Activated T-cell treated with anti-CD3 and anti-CD28 coated beads, Interleukin-2, amount 50 U/mL, for 4 hours (primary cell): ENCODE measurements at regions not wholly inside any gene's neighbourhood (a gene's known extent, or its start where the extent isn't known, plus 50 kb on each side); places are given as distances from the start of the nearest gene placed in this dataset.
"Not testable (repeated sequence)": the region's sequence is repeated elsewhere in the genome, so short reads cannot be mapped to it uniquely, and the experiment has no call there.

Experiments
- ATAC-seq, 2 donors: fragments of 200-7000 bp; cut with Tn5 transposase; one replicate each; pipeline ENCODE4 v1.10.0; 2021
- DNase-seq: peaks from one replicate; pipeline ENCODE4 v3.0.0-alpha.2; 2020
- H3K27me3 Mint-ChIP-seq: one replicate; pipeline ENCODE4 v1.8.0; 2021; ENCODE audit warnings: low read depth, mixed read lengths
- H3K36me3 Mint-ChIP-seq: one replicate; pipeline ENCODE4 v1.8.0; 2022; ENCODE audit warnings: mixed read lengths; ENCODE audit not compliant: insufficient read depth
- H3K4me1 Mint-ChIP-seq: one replicate; pipeline ENCODE4 v1.8.0; 2021; ENCODE audit warnings: low read depth, mixed read lengths
- H3K4me3 Mint-ChIP-seq: one replicate; pipeline ENCODE4 v1.8.0; 2021; ENCODE audit warnings: mild to moderate bottlenecking, moderate library complexity, mixed read lengths
- H3K9me3 Mint-ChIP-seq: one replicate; pipeline ENCODE4 v1.8.0; 2021; ENCODE audit warnings: mixed read lengths

- DNase-seq (no peak), ATAC-seq (no peak)
- Mint-ChIP-seq H3K4me3 (no peak overlapping the region), H3K9me3 (peaks cover 6% of the 10 kb centered on the region), H3K36me3 (no peaks in the 10 kb centered on the region), H3K27me3 (no peaks in the 10 kb centered on the region), H3K4me1 (no peaks in the 10 kb centered on the region)
Observed at GRCh38 chr2:122535960-122536505, 780.6 kb downstream of the TSN start.

- Mint-ChIP-seq H3K36me3 (no peaks in the 10 kb centered on the region), H3K4me1 (no peaks in the 10 kb centered on the region), H3K9me3 (no peaks in the 10 kb centered on the region), H3K27me3 (no peaks in the 10 kb centered on the region), H3K4me3 (no peak overlapping the region)
- ATAC-seq (no peak), DNase-seq (no peak)
Observed at GRCh38 chr2:122539311-122539710, 783.9 kb downstream of the TSN start.

- ATAC-seq (no peak), DNase-seq (no peak)
- Mint-ChIP-seq H3K4me3 (no peak overlapping the region), H3K36me3 (no peaks in the 10 kb centered on the region), H3K9me3 (no peaks in the 10 kb centered on the region), H3K27me3 (no peaks in the 10 kb centered on the region), H3K4me1 (no peaks in the 10 kb centered on the region)
Observed at GRCh38 chr2:122539920-122540319, 784.5 kb downstream of the TSN start.

- Mint-ChIP-seq H3K4me1 (no peaks in the 10 kb centered on the region), H3K36me3 (no peaks in the 10 kb centered on the region), H3K27me3 (no peaks in the 10 kb centered on the region), H3K4me3 (no peak overlapping the region), H3K9me3 (no peaks in the 10 kb centered on the region)
- DNase-seq (no peak), ATAC-seq (no peak)
Observed at GRCh38 chr2:122542236-122542635, 786.8 kb downstream of the TSN start.

- Mint-ChIP-seq H3K4me1 (no peaks in the 10 kb centered on the region), H3K36me3 (no peaks in the 10 kb centered on the region), H3K9me3 (no peaks in the 10 kb centered on the region), H3K27me3 (no peaks in the 10 kb centered on the region), H3K4me3 (no peak overlapping the region)
- no peak for ATAC-seq
- no peak for DNase-seq
Observed at GRCh38 chr2:122542646-122543045, 787.2 kb downstream of the TSN start.

GRCh38 chr2:122543815-122544214 lies 788.4 kb downstream of the TSN start:
- Mint-ChIP-seq H3K36me3 (no peaks in the 10 kb centered on the region), H3K4me3 (no peak overlapping the region), H3K9me3 (peaks cover 3% of the 10 kb centered on the region), H3K4me1 (no peaks in the 10 kb centered on the region), H3K27me3 (no peaks in the 10 kb centered on the region)
- ATAC-seq (no peak), DNase-seq (no peak)

GRCh38 chr2:122545821-122546220 lies 790.4 kb downstream of the TSN start:
- Mint-ChIP-seq H3K27me3 (no peaks in the 10 kb centered on the region), H3K36me3 (no peaks in the 10 kb centered on the region), H3K4me3 (no peak overlapping the region), H3K9me3 (peaks cover 14% of the 10 kb centered on the region), H3K4me1 (no peaks in the 10 kb centered on the region)
- ATAC-seq (no peak), DNase-seq (no peak)

- Mint-ChIP-seq H3K36me3 (no peaks in the 10 kb centered on the region), H3K27me3 (no peaks in the 10 kb centered on the region), H3K4me3 (no peak overlapping the region), H3K9me3 (peaks cover 4% of the 10 kb centered on the region), H3K4me1 (no peaks in the 10 kb centered on the region)
- DNase-seq (no peak), ATAC-seq (no peak)
Observed at GRCh38 chr2:122562775-122563174, 807.3 kb downstream of the TSN start.

- Mint-ChIP-seq H3K27me3 (no peaks in the 10 kb centered on the region), H3K9me3 (peaks cover 4% of the 10 kb centered on the region), H3K36me3 (no peaks in the 10 kb centered on the region), H3K4me1 (no peaks in the 10 kb centered on the region), H3K4me3 (no peak overlapping the region)
- ATAC-seq: no peak
- no peak for DNase-seq
Observed at GRCh38 chr2:122563781-122564180, 808.3 kb downstream of the TSN start.

GRCh38 chr2:122564843-122565242 lies 809.4 kb downstream of the TSN start:
- H3K4me1 Mint-ChIP-seq: no peaks in the 10 kb centered on the region
- no peak for ATAC-seq
- H3K4me3 Mint-ChIP-seq: no peak overlapping the region
- H3K9me3 Mint-ChIP-seq: peaks cover 4% of the 10 kb centered on the region
- no peaks in the 10 kb centered on the region for H3K36me3 Mint-ChIP-seq
- no peaks in the 10 kb centered on the region for H3K27me3 Mint-ChIP-seq
- DNase-seq: no peak

GRCh38 chr2:122565364-122565763 lies 809.9 kb downstream of the TSN start:
- Mint-ChIP-seq H3K4me1 (no peaks in the 10 kb centered on the region), H3K36me3 (no peaks in the 10 kb centered on the region), H3K27me3 (no peaks in the 10 kb centered on the region), H3K4me3 (no peak overlapping the region), H3K9me3 (no peaks in the 10 kb centered on the region)
- DNase-seq (no peak), ATAC-seq (no peak)

GRCh38 chr2:122570641-122571040 lies 815.2 kb downstream of the TSN start:
- Mint-ChIP-seq H3K9me3 (peaks cover 7% of the 10 kb centered on the region), H3K4me1 (no peaks in the 10 kb centered on the region), H3K36me3 (no peaks in the 10 kb centered on the region), H3K4me3 (no peak overlapping the region), H3K27me3 (no peaks in the 10 kb centered on the region)
- DNase-seq (no peak), ATAC-seq (no peak)

GRCh38 chr2:122571471-122571870 lies 816.0 kb downstream of the TSN start:
- not testable (repeated sequence) for H3K4me1 Mint-ChIP-seq, H3K27me3 Mint-ChIP-seq, H3K9me3 Mint-ChIP-seq, DNase-seq, ATAC-seq, H3K36me3 Mint-ChIP-seq, H3K4me3 Mint-ChIP-seq

- peaks cover 12% of the 10 kb centered on the region for H3K9me3 Mint-ChIP-seq
- H3K4me1 Mint-ChIP-seq: no peaks in the 10 kb centered on the region
- DNase-seq: no peak
- H3K27me3 Mint-ChIP-seq: no peaks in the 10 kb centered on the region
- no peaks in the 10 kb centered on the region for H3K36me3 Mint-ChIP-seq
- no peak for ATAC-seq
- no peak overlapping the region for H3K4me3 Mint-ChIP-seq
Observed at GRCh38 chr2:122575076-122575475, 819.6 kb downstream of the TSN start.

- ATAC-seq: no peak
- Mint-ChIP-seq H3K4me1 (no peaks in the 10 kb centered on the region), H3K36me3 (no peaks in the 10 kb centered on the region), H3K4me3 (no peak overlapping the region), H3K9me3 (peaks cover 8% of the 10 kb centered on the region), H3K27me3 (no peaks in the 10 kb centered on the region)
- DNase-seq: no peak
Observed at GRCh38 chr2:122583159-122583917, 827.9 kb downstream of the TSN start.
